K562 (cell line): ENCODE measurements at regions not wholly inside any gene's neighbourhood (a gene's known extent, or its start where the extent isn't known, plus 50 kb on each side); places are given as distances from the start of the nearest gene placed in this dataset.

ENCODE experiments used
- ATAC-seq: fragments of 200-7000 bp; cut with Tn5 transposase; 3 replicates; pipeline ENCODE4 v1.9.1; 2020; ENCODE audit warnings: moderate library complexity
- BruUV-seq: library from RNA; stranded (reverse); fragments of 400-500 nt; replicated peaks from 2 replicates; lab custom pipeline; 2021; lab: Mats Ljungman, UMichigan
- CTCF ChIA-PET: fragments of 300-600 bp; formaldehyde crosslinking; extraction: SDS; loops from one replicate; lab custom pipeline; 2021; ENCODE audit warnings: low intra/inter-chr PET ratio; lab: Yijun Ruan, JAX
- POLR2A ChIA-PET: fragments of 300-600, 350-650 bp; sonication (Branson Sonifier 250); formaldehyde crosslinking; extraction: SDS; loops from one replicate; lab custom pipeline; 2021; ENCODE audit warnings: antibody characterized with exemption, inconsistent platforms; lab: Yijun Ruan, JAX
- DNase-seq, 4 experiments: peaks; one replicate each; pipeline versions ENCODE4 v3.0.0 to v3.0.0-alpha.2; 2011 to 2018; ENCODE audit warnings: low spot score in 3 of 4, mixed read lengths in 3 of 4; ENCODE audit errors: extremely low read depth in 1 of 4
- FAIRE-seq: peaks from 2 replicates; lab custom pipeline; 2011; peaks lifted over from hg19 to GRCh38; lab: Jason Lieb, UNC
- H2AFZ ChIP-seq: 2 replicates; pipeline ENCODE4 v1.6.0; 2011; ENCODE audit warnings: low read depth, low read length, control low read depth, inconsistent platforms
- H3K27ac ChIP-seq: fragments of 200-600 bp; 3 replicates; pipeline ENCODE4 v1.8.0; 2011; ENCODE audit warnings: low read depth, mild to moderate bottlenecking, control low read depth, inconsistent platforms, low read length, moderate library complexity, mixed read lengths; ENCODE audit errors: extremely low read depth
- H3K27me3 ChIP-seq, 2 experiments: fragments of 300-600 bp in 1 of 2; 2 replicates in 1 of 2; 3 replicates in 1 of 2; pipeline versions ENCODE4 v1.6.0 to v1.8.0; 2011; ENCODE audit warnings: inconsistent platforms in 2 of 2, low read length in 2 of 2, mild to moderate bottlenecking in 1 of 2, mixed read lengths in 1 of 2, moderate library complexity in 1 of 2; ENCODE audit not compliant: control insufficient read depth in 2 of 2, insufficient read depth in 2 of 2
- H3K36me3 ChIP-seq: fragments of 300-600 bp; 3 replicates; pipeline ENCODE4 v1.8.0; 2011; ENCODE audit warnings: mild to moderate bottlenecking, low read length, inconsistent platforms; ENCODE audit not compliant: control insufficient read depth, insufficient read depth
- H3K4me1 ChIP-seq, 2 experiments: fragments of 200-600 bp in 1 of 2; replicated peaks in 1 of 2; 2 replicates in 1 of 2; 3 replicates in 1 of 2; pipeline versions ENCODE4 v1.5.1 to v1.8.0; 2011; ENCODE audit warnings: inconsistent platforms in 2 of 2, low read length in 2 of 2, mild to moderate bottlenecking in 1 of 2, mixed read lengths in 1 of 2, moderate library complexity in 1 of 2; ENCODE audit not compliant: control insufficient read depth in 2 of 2, insufficient read depth in 2 of 2
- H3K4me2 ChIP-seq: 2 replicates; pipeline ENCODE4 v1.6.1; 2011; ENCODE audit warnings: low read length, control low read depth, inconsistent platforms, mixed read lengths; ENCODE audit not compliant: insufficient read depth
- H3K4me3 ChIP-seq: fragments of 200-600 bp; sonication (generic), shearing (Covaris generic); 2 replicates; pipeline ENCODE4 v1.5.1; 2016; ENCODE audit warnings: control low read depth, inconsistent platforms
- H3K79me2 ChIP-seq: fragments of 200-600 bp; 3 replicates; pipeline ENCODE4 v1.8.0; 2011; ENCODE audit warnings: low read length, inconsistent platforms; ENCODE audit not compliant: control insufficient read depth, insufficient read depth
- H3K9ac ChIP-seq, 2 experiments: 2 replicates each; pipeline versions ENCODE4 v1.6.0 to v1.6.1; 2011; ENCODE audit warnings: low read depth in 2 of 2, low read length in 2 of 2, control low read depth in 1 of 2, inconsistent platforms in 1 of 2, mild to moderate bottlenecking in 1 of 2, mixed read lengths in 1 of 2; ENCODE audit not compliant: insufficient read depth in 1 of 2
- H3K9me1 ChIP-seq: one replicate; pipeline ENCODE4 v1.6.0; 2011; ENCODE audit warnings: inconsistent platforms, mild to moderate bottlenecking, low read length, moderate library complexity; ENCODE audit not compliant: control insufficient read depth, insufficient read depth
- H3K9me3 ChIP-seq: replicated peaks from 2 replicates; pipeline ENCODE4 v1.5.1; 2011; ENCODE audit warnings: low read depth, low read length, inconsistent platforms; ENCODE audit not compliant: control insufficient read depth, insufficient read depth
- H4K20me1 ChIP-seq: replicated peaks from 2 replicates; pipeline ENCODE4 v1.6.1; 2011; ENCODE audit warnings: low read length, inconsistent platforms, mixed read lengths; ENCODE audit not compliant: control insufficient read depth, insufficient read depth
- HIVEP1 ChIP-seq: fragments of 250-450 bp; sonication (Bioruptor Pico); IDR thresholded peaks from 2 replicates; pipeline ENCODE4 v1.4.0; 2020; ENCODE audit warnings: mild to moderate bottlenecking
- HLTF ChIP-seq: fragments of 450-650 bp; IDR thresholded peaks from 2 replicates; pipeline ENCODE4 v1.6.1; 2016
- KLF6 ChIP-seq: fragments of 250-450 bp; sonication (Bioruptor Pico); IDR thresholded peaks from 2 replicates; pipeline ENCODE4 v1.4.0; 2020; ENCODE audit warnings: mild to moderate bottlenecking, moderate library complexity, borderline replicate concordance
- PHB2 ChIP-seq: fragments of 450-650 bp; IDR thresholded peaks from 2 replicates; pipeline ENCODE4 v1.6.1; 2017; ENCODE audit warnings: low read depth
- RAD51 ChIP-seq: fragments of 450-650 bp; IDR thresholded peaks from 2 replicates; pipeline ENCODE4 v1.7.1; 2016; ENCODE audit warnings: low read depth, mild to moderate bottlenecking, borderline replicate concordance
- RBM15 ChIP-seq: fragments of 200-400 bp; formaldehyde crosslinking; IDR thresholded peaks from 2 replicates; pipeline ENCODE4 v1.6.1; 2018; ENCODE audit warnings: mild to moderate bottlenecking, low read length, moderate library complexity; ENCODE audit not compliant: insufficient read depth
- REST ChIP-seq, 2 experiments: fragments of 450-650 bp; formaldehyde crosslinking in 1 of 2; IDR thresholded peaks; 2 replicates each; pipeline versions ENCODE4 v1.4.0 to v1.6.1; 2014 to 2020; ENCODE audit warnings: mild to moderate bottlenecking in 2 of 2, borderline replicate concordance in 1 of 2, low read depth in 1 of 2
- TRIM24 ChIP-seq, 2 experiments: fragments of 450-650 bp; IDR thresholded peaks; 2 replicates each; pipeline ENCODE4 v1.6.1; 2016
- ZNF445 ChIP-seq: fragments of 250-450 bp; sonication (Bioruptor Pico); IDR thresholded peaks from 2 replicates; pipeline ENCODE4 v1.4.0; 2020; ENCODE audit warnings: low read depth, mild to moderate bottlenecking, moderate library complexity
- ZNF717 ChIP-seq: fragments of 250-450 bp; sonication (Bioruptor Pico); IDR thresholded peaks from 2 replicates; pipeline ENCODE4 v1.5.0; 2021
- WGBS: fragments of 100-300 bp; shearing (Covaris generic); methylation state at CpG from one replicate; pipeline ENCODE4 v1.1.6; 2016; ENCODE audit warnings: low coverage, mixed read lengths; ENCODE audit not compliant: insufficient coverage; ENCODE audit errors: missing lambda C conversion rate; 5-methylcytosine and 5-hydroxymethylcytosine counted together
- in situ Hi-C: fragments of 300-500 bp; cut with MboI; formaldehyde crosslinking; loops from 4 replicates; pipeline ENCODE4 v1.15.0; 2018; ENCODE audit warnings: inconsistent platforms, mixed read lengths
- intact Hi-C: fragments of 100-400 bp; cut with micrococcal nuclease; formaldehyde crosslinking; loops from 2 replicates; pipeline ENCODE4 v1.14.2; 2022
- TF ChIP-seq, protein P1 (sequence below): sonication (generic); formaldehyde crosslinking; IDR thresholded peaks from 2 replicates; pipeline ENCODE4 v1.8.1; 2023; ENCODE audit warnings: mild to moderate bottlenecking, missing genetic modification reagents, moderate library complexity
- TF ChIP-seq, protein P2 (sequence below), 2 experiments: fragments of 450-650 bp; conservative IDR thresholded peaks; 2 replicates each; pipeline ENCODE4 v1.6.1; 2017; ENCODE audit warnings: mild to moderate bottlenecking in 2 of 2, moderate library complexity in 2 of 2

GRCh38 chr9:129458155-129458661, 162.7 kb downstream of the C9orf50 start:
- FAIRE-seq (peak; percentile 74), ATAC-seq (peak; percentile 4; the same call in 2 of the 3 replicates), DNase-seq (peak in 1 of 4 experiments; percentile 33)
- Histone ChIP-seq H3K79me2 (no peaks in the 10 kb centered on the region), H3K27me3 (no peaks in the 10 kb centered on the region; a peak in 1 of 5 replicates), H3K4me1 (peaks cover 30 to 38% of the 10 kb centered on the region in 2 experiments), H2AFZ (peak overlapping the region; percentile 51), H4K20me1 (no peaks in the 10 kb centered on the region), H3K27ac (no peak overlapping the region), H3K9me1 (no peaks in the 10 kb centered on the region), H3K4me2 (no peak overlapping the region), H3K36me3 (no peaks in the 10 kb centered on the region), H3K9ac (peak overlapping the region in 1 of 2 experiments; percentile 85; a peak in 2 of 4 replicates), H3K4me3 (no peak overlapping the region), H3K9me3 (no peaks in the 10 kb centered on the region)
- BruUV-seq = no TSS peak
- intact Hi-C loops (no loop called here), in situ Hi-C loops (loop anchor here (5.0 kb wide), 1 partner anchor 41 kb away; no protein-coding TSS in a partner anchor)
- 10% methylated on average over 13 of the region's 14 CpGs for WGBS
- POLR2A ChIA-PET = interaction anchor here (0.6 to 1.1 kb wide), 5 partner anchors 8 to 405 kb away, joined by 3 to 5 read pairs (median 4); no protein-coding TSS in a partner anchor
- CTCF ChIA-PET = no interaction called here
- TF ChIP-seq RBM15 = no peak
- TF ChIP-seq KLF6 (CRISPR knock-in tag) = no peak
- no peak for TF ChIP-seq PHB2
- no peak for TF ChIP-seq HIVEP1 (CRISPR knock-in tag)
- peak; percentile 66 for TF ChIP-seq RAD51
- TF ChIP-seq HLTF = no peak
- no peak for TF ChIP-seq TRIM24 (IDR thresholded peaks at IDR 0.05)
- peak; percentile 18; the same call in 1 of the 2 replicates for TF ChIP-seq REST (IDR thresholded peaks at IDR 0.05; ENCODE audit: borderline replicate concordance)
- TF ChIP-seq REST (CRISPR knock-in tag; IDR thresholded peaks at IDR 0.05; ENCODE audit: low read depth) = no peak
- no peak for TF ChIP-seq ZNF445 (CRISPR knock-in tag)
- TF ChIP-seq, protein P1, sequence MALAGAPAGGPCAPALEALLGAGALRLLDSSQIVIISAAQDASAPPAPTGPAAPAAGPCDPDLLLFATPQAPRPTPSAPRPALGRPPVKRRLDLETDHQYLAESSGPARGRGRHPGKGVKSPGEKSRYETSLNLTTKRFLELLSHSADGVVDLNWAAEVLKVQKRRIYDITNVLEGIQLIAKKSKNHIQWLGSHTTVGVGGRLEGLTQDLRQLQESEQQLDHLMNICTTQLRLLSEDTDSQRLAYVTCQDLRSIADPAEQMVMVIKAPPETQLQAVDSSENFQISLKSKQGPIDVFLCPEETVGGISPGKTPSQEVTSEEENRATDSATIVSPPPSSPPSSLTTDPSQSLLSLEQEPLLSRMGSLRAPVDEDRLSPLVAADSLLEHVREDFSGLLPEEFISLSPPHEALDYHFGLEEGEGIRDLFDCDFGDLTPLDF (CRISPR knock-in tag) = no peak
- TF ChIP-seq, protein P2, sequence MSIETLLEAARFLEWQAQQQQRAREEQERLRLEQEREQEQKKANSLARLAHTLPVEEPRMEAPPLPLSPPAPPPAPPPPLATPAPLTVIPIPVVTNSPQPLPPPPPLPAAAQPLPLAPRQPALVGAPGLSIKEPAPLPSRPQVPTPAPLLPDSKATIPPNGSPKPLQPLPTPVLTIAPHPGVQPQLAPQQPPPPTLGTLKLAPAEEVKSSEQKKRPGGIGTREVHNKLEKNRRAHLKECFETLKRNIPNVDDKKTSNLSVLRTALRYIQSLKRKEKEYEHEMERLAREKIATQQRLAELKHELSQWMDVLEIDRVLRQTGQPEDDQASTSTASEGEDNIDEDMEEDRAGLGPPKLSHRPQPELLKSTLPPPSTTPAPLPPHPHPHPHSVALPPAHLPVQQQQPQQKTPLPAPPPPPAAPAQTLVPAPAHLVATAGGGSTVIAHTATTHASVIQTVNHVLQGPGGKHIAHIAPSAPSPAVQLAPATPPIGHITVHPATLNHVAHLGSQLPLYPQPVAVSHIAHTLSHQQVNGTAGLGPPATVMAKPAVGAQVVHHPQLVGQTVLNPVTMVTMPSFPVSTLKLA (conservative IDR thresholded peaks at IDR 0.05) = peak in 1 of 2 experiments; percentile 57; a peak in 2 of 4 replicates
- TF ChIP-seq ZNF717 = no peak
